GM10266 (cell line): ENCODE measurements at regions not wholly inside any gene's neighbourhood (a gene's known extent, or its start where the extent isn't known, plus 50 kb on each side); places are given as distances from the start of the nearest gene placed in this dataset.

Experiments
- DNase-seq: peaks from one replicate; pipeline ENCODE4 v3.0.0; 2012; ENCODE audit errors: extremely low spot score
- TF ChIP-seq, protein P1 (sequence below): IDR thresholded peaks from 2 replicates; pipeline ENCODE4 v1.5.1; 2012; ENCODE audit warnings: mild to moderate bottlenecking, low read depth; ENCODE audit not compliant: control insufficient read depth, insufficient read depth; ENCODE audit errors: missing control alignments

DNA sequence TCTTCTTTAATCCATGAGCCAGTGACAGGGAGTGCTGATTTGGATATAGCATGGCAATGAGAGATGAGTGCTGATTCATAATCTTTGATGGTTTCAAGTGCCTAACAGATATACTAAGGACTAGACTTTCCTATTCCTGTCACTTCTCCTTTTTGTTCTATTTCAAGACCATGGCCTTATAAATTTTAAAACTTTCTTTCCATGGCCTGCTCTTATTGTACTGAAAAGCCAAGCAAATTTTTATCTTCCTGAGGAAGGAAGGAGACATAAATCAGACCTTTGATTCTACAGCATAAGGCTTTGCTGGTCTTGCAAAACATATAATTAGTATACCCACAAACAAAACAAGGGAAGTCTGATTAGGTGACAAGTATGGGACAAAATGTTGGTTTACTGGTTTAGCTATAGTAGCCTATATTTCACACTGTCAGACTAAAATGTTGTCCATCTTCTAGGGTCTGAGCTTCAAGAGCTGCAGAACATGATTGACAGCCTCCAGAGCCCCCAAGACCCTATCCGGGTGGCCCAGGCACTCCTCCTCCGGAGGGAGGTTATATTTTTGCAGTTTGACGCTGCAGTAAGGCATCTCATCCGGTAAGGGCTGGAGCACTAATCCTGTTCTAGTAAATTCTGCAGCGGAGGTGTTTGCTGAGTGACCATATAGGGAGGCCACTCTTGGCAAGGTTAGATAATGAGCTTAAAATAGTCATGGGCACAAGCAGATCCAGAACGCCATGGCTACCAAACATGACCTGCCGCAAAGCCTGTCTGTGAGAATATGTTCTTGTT is 82.3 kb downstream of the CD164 start:
- TF ChIP-seq, protein P1, sequence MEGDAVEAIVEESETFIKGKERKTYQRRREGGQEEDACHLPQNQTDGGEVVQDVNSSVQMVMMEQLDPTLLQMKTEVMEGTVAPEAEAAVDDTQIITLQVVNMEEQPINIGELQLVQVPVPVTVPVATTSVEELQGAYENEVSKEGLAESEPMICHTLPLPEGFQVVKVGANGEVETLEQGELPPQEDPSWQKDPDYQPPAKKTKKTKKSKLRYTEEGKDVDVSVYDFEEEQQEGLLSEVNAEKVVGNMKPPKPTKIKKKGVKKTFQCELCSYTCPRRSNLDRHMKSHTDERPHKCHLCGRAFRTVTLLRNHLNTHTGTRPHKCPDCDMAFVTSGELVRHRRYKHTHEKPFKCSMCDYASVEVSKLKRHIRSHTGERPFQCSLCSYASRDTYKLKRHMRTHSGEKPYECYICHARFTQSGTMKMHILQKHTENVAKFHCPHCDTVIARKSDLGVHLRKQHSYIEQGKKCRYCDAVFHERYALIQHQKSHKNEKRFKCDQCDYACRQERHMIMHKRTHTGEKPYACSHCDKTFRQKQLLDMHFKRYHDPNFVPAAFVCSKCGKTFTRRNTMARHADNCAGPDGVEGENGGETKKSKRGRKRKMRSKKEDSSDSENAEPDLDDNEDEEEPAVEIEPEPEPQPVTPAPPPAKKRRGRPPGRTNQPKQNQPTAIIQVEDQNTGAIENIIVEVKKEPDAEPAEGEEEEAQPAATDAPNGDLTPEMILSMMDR: no peak
- DNase-seq: no peak

DNA sequence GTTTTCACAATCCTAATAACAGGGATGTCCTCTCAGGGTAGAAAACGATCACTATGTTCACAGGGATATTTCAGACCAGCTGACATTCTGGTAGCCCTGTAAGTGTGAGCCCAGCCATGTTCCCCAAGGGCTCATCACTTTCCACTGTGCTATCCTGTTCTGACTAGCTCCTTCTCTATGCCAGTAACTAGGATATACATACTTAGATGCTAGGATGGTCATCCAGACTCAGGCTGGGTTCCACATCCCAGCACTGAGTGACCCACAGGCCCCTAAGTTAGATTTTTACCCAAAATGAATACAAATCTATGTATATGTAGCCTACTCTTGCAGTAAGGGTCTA is 83.0 kb downstream of the CD164 start:
- TF ChIP-seq, protein P1: no peak
- DNase-seq: no peak

DNA sequence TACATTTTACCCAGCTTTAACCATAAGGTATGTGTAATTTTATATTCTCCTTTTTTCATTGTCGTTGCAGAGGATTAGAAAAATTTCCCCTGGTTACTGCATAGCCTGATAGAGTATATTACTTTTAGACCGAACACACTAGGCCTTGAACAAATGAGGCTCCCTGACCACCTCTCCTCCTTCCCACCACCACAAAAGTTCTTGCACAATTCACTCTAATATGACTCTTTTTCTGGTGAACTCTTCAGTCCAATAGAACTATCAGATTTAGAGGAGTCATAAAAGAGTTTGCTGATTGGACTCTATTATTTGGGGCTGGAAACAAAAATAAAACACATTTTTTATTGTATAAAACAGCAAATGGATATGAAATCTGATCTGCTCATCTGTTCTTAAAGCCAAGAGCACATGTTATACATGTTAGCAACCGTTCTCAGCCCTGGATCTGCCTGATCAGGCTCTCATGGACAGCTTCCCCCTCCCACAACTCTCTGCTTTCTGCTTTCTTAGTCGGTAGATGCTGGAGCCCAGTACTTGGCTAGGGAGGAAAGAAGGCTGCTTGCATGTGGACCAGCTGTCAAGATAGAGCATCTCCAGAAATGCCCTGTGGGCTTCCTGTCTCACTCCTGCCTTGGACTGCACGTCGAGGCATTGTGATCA is 83.5 kb downstream of the CD164 start:
- DNase-seq: no peak
- TF ChIP-seq, protein P1: no peak

DNA sequence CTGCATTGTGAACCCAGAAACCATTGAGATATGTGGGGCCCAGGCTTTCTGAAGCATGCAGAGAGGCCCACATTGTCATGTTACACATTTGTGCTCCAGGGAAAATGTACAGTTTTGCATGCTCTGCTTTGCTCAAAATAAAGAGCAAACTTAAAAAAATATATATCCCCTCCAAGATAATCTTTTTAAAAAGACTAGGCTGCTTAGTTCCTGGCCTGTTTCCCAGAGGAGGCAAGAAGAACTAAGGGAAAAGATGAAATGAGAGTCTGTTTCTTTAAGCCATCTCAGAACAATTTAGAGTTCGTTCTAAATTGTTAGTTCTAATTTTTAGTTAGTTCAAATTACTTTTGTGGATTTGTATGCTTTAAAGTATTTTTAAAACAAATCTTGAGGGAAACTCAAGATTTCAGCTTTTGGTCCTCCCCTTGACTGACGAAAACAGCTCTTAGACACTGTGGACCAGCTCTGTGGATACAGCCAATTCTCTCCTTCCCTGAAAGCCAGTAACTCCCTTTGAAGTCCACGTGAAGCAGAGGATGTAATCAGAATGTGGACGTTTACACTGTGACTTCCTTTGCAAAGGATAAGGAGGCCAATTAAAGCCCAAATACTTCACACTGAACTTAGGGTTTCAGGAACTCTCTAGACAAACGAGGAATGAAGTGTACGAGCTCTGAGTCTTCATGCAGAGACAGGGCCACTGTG is 84.7 kb downstream of the CD164 start:
- TF ChIP-seq, protein P1: no peak
- no peak for DNase-seq

DNA sequence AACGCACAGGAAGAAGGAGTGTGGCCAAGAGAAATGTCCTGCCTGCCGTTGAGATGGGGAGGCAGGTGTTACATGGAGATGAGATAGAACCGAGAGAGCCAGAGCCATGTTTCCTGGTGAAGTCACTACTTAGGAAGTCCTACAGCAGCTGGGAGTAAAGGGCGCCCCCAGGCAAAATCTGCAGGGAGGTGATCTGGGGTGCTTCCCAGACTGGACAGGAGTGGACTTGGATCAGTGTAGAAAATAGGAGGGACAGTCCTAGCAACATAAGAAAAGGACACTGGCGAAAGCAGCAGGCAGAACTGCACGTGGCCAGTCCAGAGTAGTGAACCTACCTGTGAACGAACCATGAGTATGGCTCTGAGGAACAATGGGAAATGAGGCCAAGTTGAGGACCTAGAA is 85.3 kb downstream of the CD164 start:
- no peak for DNase-seq
- TF ChIP-seq, protein P1: no peak

DNA sequence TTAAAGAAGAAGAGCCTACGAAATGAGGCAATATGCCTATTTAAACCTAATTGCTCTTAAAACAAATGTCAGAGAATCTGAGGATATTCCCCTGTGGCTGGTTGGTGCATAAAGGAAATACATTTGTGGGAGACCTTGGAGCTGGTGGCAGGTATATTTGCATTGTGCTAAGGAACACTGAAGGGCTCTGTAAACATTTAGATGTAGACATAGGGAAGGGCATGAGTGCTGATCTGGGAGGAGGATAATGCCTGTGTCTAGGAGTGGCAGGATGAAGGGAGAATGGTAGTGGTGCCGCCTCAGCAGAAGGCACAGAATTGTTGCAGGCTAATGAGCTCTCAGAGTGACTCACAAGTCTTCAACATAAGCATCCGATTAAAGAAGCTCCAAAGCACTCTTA is 85.8 kb downstream of the CD164 start:
- no peak for DNase-seq
- TF ChIP-seq, protein P1: no peak

DNA sequence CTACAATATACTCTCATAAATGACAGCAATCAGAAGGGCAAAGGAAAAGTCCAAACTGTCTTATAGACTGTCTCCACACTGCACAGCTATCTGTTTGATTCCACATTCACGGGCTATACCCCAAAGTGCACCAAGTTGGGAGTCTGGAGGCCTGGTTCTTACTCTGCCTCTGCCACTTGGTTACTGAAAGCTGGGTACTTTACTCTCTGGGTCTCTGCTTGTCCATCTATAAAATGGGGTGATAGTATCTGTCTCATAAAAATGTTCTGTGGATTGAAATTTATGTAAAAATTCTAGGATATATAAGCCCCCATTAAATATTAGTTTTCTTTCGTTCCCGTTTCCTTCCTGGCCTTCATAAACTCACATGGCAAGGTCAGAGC is 86.5 kb downstream of the CD164 start:
- TF ChIP-seq, protein P1: no peak
- no peak for DNase-seq
